ENCODE measurements at regions not wholly inside any gene's neighbourhood (a gene's known extent, or its start where the extent isn't known, plus 50 kb on each side); places are given as distances from the start of the nearest gene placed in this dataset.

GRCh38 chr1:164093543-164093942, 465.4 kb upstream of the PBX1 start:
- TF ChIP-seq JUN (IDR thresholded peaks at IDR 0.05; ENCODE audit: borderline replicate concordance, insufficient read depth, insufficient read length, low read depth) (no peak), MYC (IDR thresholded peaks at IDR 0.05; ENCODE audit: low read depth, low read length) (no peak), CTCF (IDR thresholded peaks at IDR 0.05; ENCODE audit: extremely low read depth in 1 of 2, insufficient read depth in 1 of 2, low read depth in 1 of 2, low read length in 2 of 2) (no peak), POLR2A (IDR thresholded peaks at IDR 0.05; ENCODE audit: low read depth, low read length) (no peak), MAX (IDR thresholded peaks at IDR 0.05; ENCODE audit: insufficient read depth, insufficient read length) (no peak), EZH2 (IDR thresholded peaks at IDR 0.05; ENCODE audit: borderline replicate concordance, low read depth, low read length, severe bottlenecking) (no peak), POLR2AphosphoS5 (IDR thresholded peaks at IDR 0.05; ENCODE audit: insufficient read depth, low read depth, low read length) (no peak), GATA2 (IDR thresholded peaks at IDR 0.05; ENCODE audit: insufficient read depth, insufficient read length, low read depth, low read length) (no peak), FOS (IDR thresholded peaks at IDR 0.05; ENCODE audit: borderline replicate concordance, insufficient read depth, low read length) (no peak)
